B cell (primary cell): ENCODE measurements at regions not wholly inside any gene's neighbourhood (a gene's known extent, or its start where the extent isn't known, plus 50 kb on each side); places are given as distances from the start of the nearest gene placed in this dataset.

Source experiments
- ATAC-seq: fragments of 200-7000 bp; cut with Tn5 transposase; one replicate; pipeline ENCODE4 v1.10.0; 2021; ENCODE audit warnings: low read depth, mild to moderate bottlenecking, moderate number of reproducible peaks, moderate library complexity
- CTCF ChIA-PET: fragments of 350-600 bp; sonication (Branson Sonifier 250); formaldehyde crosslinking; loops from one replicate; lab custom pipeline; 2021; ENCODE audit warnings: antibody characterized with exemption, inconsistent platforms; lab: Charles Lee
- POLR2A ChIA-PET: fragments of 350-600 bp; sonication (Branson Sonifier 250); formaldehyde crosslinking; loops from one replicate; lab custom pipeline; 2021; ENCODE audit warnings: antibody characterized with exemption; lab: Charles Lee
- DNase-seq: peaks from one replicate; pipeline ENCODE4 v3.0.0; 2013
- H2AFZ ChIP-seq: 2 replicates; pipeline ENCODE4 v1.6.1; 2012; ENCODE audit warnings: mild to moderate bottlenecking, low read depth, low read length; ENCODE audit not compliant: insufficient read depth, poor library complexity, severe bottlenecking
- H3K27ac ChIP-seq, 2 donors: 1 replicate in 1 of 2; 2 replicates in 1 of 2; pipeline ENCODE4 v1.5.1; 2012 to 2013; ENCODE audit warnings: low read length in 2 of 2, mild to moderate bottlenecking in 2 of 2, moderate library complexity in 1 of 2
- H3K27me3 ChIP-seq, 4 experiments: fragments of 200-600 bp in 1 of 4; sonication (generic) in 1 of 4; replicated peaks in 1 of 4; 1 replicate in 2 of 4; 2 replicates in 2 of 4; pipeline versions ENCODE4 v1.6.1 to v1.7.0; 2013 to 2016; ENCODE audit warnings: low read length in 3 of 4, mild to moderate bottlenecking in 2 of 4, mixed read lengths in 1 of 4, moderate library complexity in 1 of 4; ENCODE audit not compliant: insufficient read depth in 4 of 4, control insufficient read depth in 3 of 4; ENCODE audit errors: control extremely low read depth in 1 of 4
- H3K36me3 ChIP-seq, 2 experiments: replicated peaks in 1 of 2; 1 replicate in 1 of 2; 2 replicates in 1 of 2; pipeline versions ENCODE4 v1.6.1 to v1.7.1; 2013; ENCODE audit warnings: low read length in 1 of 2; ENCODE audit not compliant: insufficient read depth in 2 of 2, control insufficient read depth in 1 of 2; ENCODE audit errors: control extremely low read depth in 1 of 2, extremely low read depth in 1 of 2
- H3K4me1 ChIP-seq, 2 donors: fragments of 200-600 bp in 1 of 2; sonication (generic) in 1 of 2; 1 replicate in 1 of 2; 2 replicates in 1 of 2; pipeline versions ENCODE4 v1.5.1 to v1.6.1; 2013 to 2017; ENCODE audit warnings: low read length in 2 of 2; ENCODE audit not compliant: control insufficient read depth in 2 of 2, insufficient read depth in 2 of 2
- H3K4me2 ChIP-seq: replicated peaks from 2 replicates; pipeline ENCODE3; 2012; ENCODE audit warnings: mild to moderate bottlenecking, low read depth, low read length; ENCODE audit not compliant: poor library complexity, severe bottlenecking
- H3K4me3 ChIP-seq, 5 experiments: fragments of 200-600 bp in 1 of 5; sonication (generic) in 1 of 5; 1 replicate in 3 of 5; 2 replicates in 2 of 5; pipeline versions ENCODE4 v1.5.1 to v1.7.0; 2011 to 2016; ENCODE audit warnings: low read length in 4 of 5, mild to moderate bottlenecking in 4 of 5, low read depth in 2 of 5, control low read depth in 1 of 5, moderate library complexity in 1 of 5; ENCODE audit not compliant: insufficient read depth in 1 of 5; ENCODE audit errors: control extremely low read depth in 1 of 5, extremely low read depth in 1 of 5
- H3K79me2 ChIP-seq: fragments of 200-600 bp; sonication (generic); one replicate; pipeline ENCODE4 v1.6.0; 2016; ENCODE audit warnings: low read length; ENCODE audit not compliant: control insufficient read depth, insufficient read depth
- H3K9ac ChIP-seq: fragments of 200-600 bp; sonication (generic); 2 replicates; pipeline ENCODE4 v1.6.1; 2017; ENCODE audit warnings: mild to moderate bottlenecking, low read length, moderate library complexity
- H3K9me3 ChIP-seq, 3 donors: one replicate each; pipeline versions ENCODE4 v1.6.1 to v1.7.1; 2013; ENCODE audit warnings: low read length in 2 of 3; ENCODE audit not compliant: control insufficient read depth in 2 of 3, insufficient read depth in 1 of 3; ENCODE audit errors: control extremely low read depth in 1 of 3
- H4K20me1 ChIP-seq: 2 replicates; pipeline ENCODE4 v1.6.0; 2012; ENCODE audit warnings: mild to moderate bottlenecking, low read length; ENCODE audit not compliant: insufficient read depth, control insufficient read depth, poor library complexity, severe bottlenecking
- H3K27ac Mint-ChIP-seq: one replicate; pipeline ENCODE4 v1.8.0; 2021; ENCODE audit warnings: mixed read lengths
- H3K27me3 Mint-ChIP-seq: one replicate; pipeline ENCODE4 v1.8.0; 2021; ENCODE audit warnings: mixed read lengths
- H3K4me1 Mint-ChIP-seq: one replicate; pipeline ENCODE4 v1.8.0; 2021; ENCODE audit warnings: mixed read lengths
- H3K4me3 Mint-ChIP-seq: one replicate; pipeline ENCODE4 v1.8.0; 2021; ENCODE audit warnings: mixed read lengths
- H3K9me3 Mint-ChIP-seq: one replicate; pipeline ENCODE4 v1.8.0; 2022; ENCODE audit warnings: mixed read lengths; ENCODE audit not compliant: insufficient read depth
- CTCF ChIP-seq: fragments of 200-600 bp; IDR thresholded peaks from one replicate; pipeline ENCODE4 v1.8.0; 2022; ENCODE audit warnings: antibody characterized with exemption, mild to moderate bottlenecking
- EZH2 ChIP-seq: IDR thresholded peaks from 2 replicates; pipeline ENCODE4 v1.6.1; 2012; ENCODE audit warnings: borderline replicate concordance, low read depth, mild to moderate bottlenecking, moderate library complexity, low read length; ENCODE audit not compliant: insufficient read depth, poor library complexity, severe bottlenecking
- WGBS: methylation state at CpG from one replicate; pipeline ENCODE4 v1.1.5; 2013; ENCODE audit warnings: missing lambda C conversion rate; ENCODE audit not compliant: insufficient coverage; 5-methylcytosine and 5-hydroxymethylcytosine counted together
- intact Hi-C: fragments of 100-400 bp; cut with micrococcal nuclease; formaldehyde crosslinking; loops from one replicate; pipeline ENCODE4 v1.10.0; 2022

- Histone ChIP-seq H3K9me3 (peaks cover 0 to 2% (median 0%) of the 10 kb centered on the region in 3 donors), H3K36me3 (no peaks in the 10 kb centered on the region), H3K27ac (no peak overlapping the region), H3K9ac (no peak overlapping the region), H3K4me2 (no peak overlapping the region), H3K4me1 (no peaks in the 10 kb centered on the region), H3K4me3 (no peak overlapping the region), H2AFZ (no peak overlapping the region), H3K27me3 (no peaks in the 10 kb centered on the region), H4K20me1 (no peaks in the 10 kb centered on the region), H3K79me2 (no peaks in the 10 kb centered on the region)
- Mint-ChIP-seq H3K27me3 (no peaks in the 10 kb centered on the region), H3K27ac (no peak overlapping the region), H3K4me1 (no peaks in the 10 kb centered on the region), H3K4me3 (no peak overlapping the region), H3K9me3 (peaks cover 2% of the 10 kb centered on the region)
- ChIA-PET POLR2A (no interaction called here), CTCF (no interaction called here)
- no peak for TF ChIP-seq EZH2
- no peak for TF ChIP-seq CTCF
- intact Hi-C loops: no loop called here
- ATAC-seq (no peak), DNase-seq (no peak)
- 90% methylated on average over 1 of the region's 3 CpGs for WGBS
Observed at GRCh38 chr14:87102811-87103378, 890.1 kb downstream of the GALC start.

GRCh38 chr14:87097015-87097414, 896.0 kb downstream of the GALC start:
- Histone ChIP-seq H4K20me1 (no peaks in the 10 kb centered on the region), H2AFZ (no peak overlapping the region), H3K9ac (no peak overlapping the region), H3K79me2 (no peaks in the 10 kb centered on the region), H3K4me1 (no peaks in the 10 kb centered on the region), H3K9me3 (peaks cover 0 to 3% (median 0%) of the 10 kb centered on the region in 3 donors), H3K27ac (no peak overlapping the region), H3K4me2 (no peak overlapping the region), H3K4me3 (no peak overlapping the region), H3K36me3 (no peaks in the 10 kb centered on the region), H3K27me3 (no peaks in the 10 kb centered on the region)
- ATAC-seq (no peak), DNase-seq (no peak)
- no peaks in the 10 kb centered on the region for H3K4me1 Mint-ChIP-seq
- ChIA-PET CTCF (no interaction called here), POLR2A (no interaction called here)
- no peak overlapping the region for H3K4me3 Mint-ChIP-seq
- intact Hi-C loops: no loop called here
- no peak for TF ChIP-seq EZH2
- no peak for TF ChIP-seq CTCF
- 43% methylated on average over 1 of the region's 2 CpGs for WGBS
- H3K27ac Mint-ChIP-seq: no peak overlapping the region
- peaks cover 2% of the 10 kb centered on the region for H3K9me3 Mint-ChIP-seq
- H3K27me3 Mint-ChIP-seq: no peaks in the 10 kb centered on the region
